22Rv1 (cell line): ENCODE measurements at regions not wholly inside any gene's neighbourhood (a gene's known extent, or its start where the extent isn't known, plus 50 kb on each side); places are given as distances from the start of the nearest gene placed in this dataset.

Source experiments
- H3K27ac ChIP-seq: fragments of 450-650 bp; 2 replicates; pipeline ENCODE4 v1.5.1; 2017
- ZFX ChIP-seq: fragments of 450-650 bp; IDR thresholded peaks from 2 replicates; pipeline ENCODE4 v1.6.1; 2017; ENCODE audit warnings: antibody characterized with exemption, borderline replicate concordance
- TF ChIP-seq, protein P1 (sequence below): fragments of 450-650 bp; IDR thresholded peaks from 2 replicates; pipeline ENCODE4 v1.5.1; 2017; ENCODE audit warnings: mild to moderate bottlenecking

DNA sequence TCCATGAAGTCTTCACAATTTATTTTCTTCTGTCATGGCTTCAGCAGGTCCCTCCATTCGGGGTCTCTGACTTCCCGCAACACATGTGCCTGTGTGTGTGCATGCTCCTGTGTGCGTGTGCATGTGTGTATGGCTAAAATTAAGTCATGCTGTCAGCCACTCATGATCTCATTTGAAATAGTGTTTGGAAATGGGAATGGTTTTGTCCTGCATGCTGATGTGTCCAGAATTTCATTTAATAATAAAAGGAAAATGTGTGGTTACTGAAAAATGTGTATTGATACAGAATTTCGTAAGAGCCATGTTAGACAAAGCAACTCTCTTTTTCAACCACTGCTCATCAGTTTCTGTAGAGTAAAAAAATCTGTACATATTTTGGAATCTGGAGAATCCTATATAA is 123.8 kb upstream of the PRDX6 start:
- H3K27ac ChIP-seq: no peak overlapping the region
- no peak for TF ChIP-seq ZFX
- TF ChIP-seq, protein P1, sequence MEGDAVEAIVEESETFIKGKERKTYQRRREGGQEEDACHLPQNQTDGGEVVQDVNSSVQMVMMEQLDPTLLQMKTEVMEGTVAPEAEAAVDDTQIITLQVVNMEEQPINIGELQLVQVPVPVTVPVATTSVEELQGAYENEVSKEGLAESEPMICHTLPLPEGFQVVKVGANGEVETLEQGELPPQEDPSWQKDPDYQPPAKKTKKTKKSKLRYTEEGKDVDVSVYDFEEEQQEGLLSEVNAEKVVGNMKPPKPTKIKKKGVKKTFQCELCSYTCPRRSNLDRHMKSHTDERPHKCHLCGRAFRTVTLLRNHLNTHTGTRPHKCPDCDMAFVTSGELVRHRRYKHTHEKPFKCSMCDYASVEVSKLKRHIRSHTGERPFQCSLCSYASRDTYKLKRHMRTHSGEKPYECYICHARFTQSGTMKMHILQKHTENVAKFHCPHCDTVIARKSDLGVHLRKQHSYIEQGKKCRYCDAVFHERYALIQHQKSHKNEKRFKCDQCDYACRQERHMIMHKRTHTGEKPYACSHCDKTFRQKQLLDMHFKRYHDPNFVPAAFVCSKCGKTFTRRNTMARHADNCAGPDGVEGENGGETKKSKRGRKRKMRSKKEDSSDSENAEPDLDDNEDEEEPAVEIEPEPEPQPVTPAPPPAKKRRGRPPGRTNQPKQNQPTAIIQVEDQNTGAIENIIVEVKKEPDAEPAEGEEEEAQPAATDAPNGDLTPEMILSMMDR: no peak

DNA sequence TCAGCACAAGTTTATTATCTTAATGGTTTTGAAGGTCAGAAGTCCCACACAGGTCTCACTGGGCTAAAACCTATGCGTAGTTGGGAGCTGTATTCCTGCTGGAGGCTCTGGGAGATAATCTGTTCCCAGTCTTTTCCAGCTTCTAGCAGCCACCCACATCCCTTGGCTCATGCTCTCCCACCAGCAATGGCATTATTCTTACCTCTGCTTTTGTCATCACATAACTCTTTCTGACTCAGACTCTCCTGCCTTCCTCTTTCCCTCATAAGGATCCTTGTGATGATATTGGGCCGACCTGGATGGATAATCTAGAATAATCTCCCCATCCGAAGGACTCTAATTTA is 122.2 kb upstream of the PRDX6 start:
- TF ChIP-seq ZFX: no peak
- TF ChIP-seq, protein P1: no peak
- no peak overlapping the region for H3K27ac ChIP-seq

DNA sequence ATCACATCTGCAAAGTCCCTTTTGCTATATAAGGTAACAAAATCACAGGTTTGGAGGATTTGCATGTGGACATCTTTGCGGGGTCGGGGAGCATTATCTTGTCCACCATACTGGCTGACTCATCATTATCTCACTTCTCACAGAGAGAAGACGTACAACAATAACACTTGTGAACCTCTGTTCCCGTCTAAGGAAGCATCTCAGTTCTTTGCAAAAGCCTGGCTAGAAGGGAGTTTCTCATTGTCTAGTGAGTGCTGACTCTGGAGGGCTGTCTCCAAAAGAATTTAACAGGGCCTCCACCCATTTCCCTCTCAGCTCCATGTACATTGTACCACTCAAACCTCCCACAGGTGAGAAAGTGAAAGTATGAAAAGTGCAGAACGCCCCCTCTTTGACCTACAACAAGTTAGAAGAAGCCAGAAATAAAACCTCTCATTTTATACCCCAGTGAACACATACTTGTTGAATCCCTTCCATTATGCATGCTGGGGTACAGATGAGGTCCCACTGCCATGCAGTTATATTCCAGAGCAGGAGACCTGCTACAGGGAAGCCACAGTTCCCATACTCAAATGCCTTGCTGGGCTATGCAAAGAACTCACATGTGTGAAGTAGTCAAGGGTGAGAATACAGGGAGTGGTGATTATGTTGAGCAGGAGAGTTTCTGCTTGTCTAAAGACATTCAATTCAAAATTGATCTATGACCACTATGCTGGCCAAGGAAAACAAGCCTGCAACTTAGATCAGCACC is 121.7 kb upstream of the PRDX6 start:
- H3K27ac ChIP-seq: no peak overlapping the region
- TF ChIP-seq, protein P1: no peak
- no peak for TF ChIP-seq ZFX

DNA sequence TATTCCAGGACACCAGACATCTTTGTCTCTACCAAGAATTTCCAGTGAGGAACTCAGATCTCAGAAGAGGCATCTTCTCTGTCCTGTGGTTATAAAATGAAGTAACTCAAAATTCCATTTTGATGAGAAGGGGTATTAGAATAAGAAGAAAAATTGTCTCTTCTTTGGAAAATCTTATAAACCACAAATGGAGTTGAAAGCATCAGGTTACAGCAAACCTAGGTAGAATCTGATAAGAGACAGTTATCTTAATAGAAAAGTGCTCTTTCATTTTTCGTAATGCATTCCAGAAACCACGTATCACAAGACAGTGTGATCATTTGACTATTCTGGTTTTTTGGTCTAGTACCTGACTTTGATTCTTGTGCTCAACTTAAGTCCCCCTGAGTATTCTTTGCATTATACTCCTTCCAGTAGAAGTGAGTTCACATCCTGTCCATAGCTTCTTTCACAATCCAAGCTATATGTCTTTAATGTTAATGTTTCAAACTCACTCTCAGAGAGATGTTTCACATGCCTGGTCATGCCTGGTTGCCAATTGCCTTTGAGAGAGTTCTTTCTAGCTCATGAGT is 120.9 kb upstream of the PRDX6 start:
- H3K27ac ChIP-seq: no peak overlapping the region
- no peak for TF ChIP-seq ZFX
- TF ChIP-seq, protein P1: no peak

DNA sequence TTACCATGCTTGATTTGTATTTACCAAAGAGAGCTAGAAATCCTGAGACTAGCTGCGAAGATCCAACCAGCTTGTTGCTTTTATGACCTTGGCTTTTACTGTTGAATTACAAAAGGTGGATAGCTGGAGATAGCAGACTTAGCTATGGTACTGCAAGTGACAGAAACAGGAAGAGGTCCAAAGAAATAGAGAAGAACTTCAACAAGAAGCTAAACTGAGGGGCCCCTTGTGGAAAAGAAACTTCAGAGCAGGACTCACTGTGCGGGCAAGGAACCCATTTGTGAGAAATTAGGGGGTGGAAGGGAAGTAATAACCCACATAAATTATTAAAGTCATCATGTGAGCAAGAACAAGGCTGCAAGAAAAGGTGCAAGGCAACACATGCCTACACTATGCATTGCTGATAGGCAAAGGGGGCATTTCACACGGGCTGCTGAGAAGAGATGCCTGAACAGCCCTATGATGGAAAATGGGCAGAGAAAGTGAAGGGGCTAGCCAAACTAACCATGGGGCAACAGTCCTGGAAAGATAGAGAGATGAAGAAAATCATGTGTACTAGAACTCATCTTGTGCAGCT is 116.6 kb upstream of the PRDX6 start:
- TF ChIP-seq ZFX: no peak
- TF ChIP-seq, protein P1: no peak
- no peak overlapping the region for H3K27ac ChIP-seq

DNA sequence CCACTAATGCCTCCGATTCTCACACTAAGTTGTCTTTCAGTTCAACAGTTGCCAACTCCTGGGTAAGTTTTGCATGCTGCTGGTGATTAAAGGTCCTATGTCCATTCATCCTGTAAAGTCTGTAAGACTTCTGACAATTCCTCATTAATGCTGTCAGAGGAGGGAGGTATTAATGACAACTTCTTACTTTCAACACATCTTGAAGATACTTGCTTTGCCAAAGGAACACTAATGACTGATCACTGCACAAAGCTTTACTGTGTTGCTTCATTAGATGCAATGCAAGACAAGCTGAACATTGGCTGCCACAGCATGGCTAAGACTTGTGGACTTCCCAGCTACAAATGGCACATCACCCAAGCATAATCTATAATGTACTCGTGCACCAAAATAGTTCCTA is 114.6 kb upstream of the PRDX6 start:
- TF ChIP-seq, protein P1: no peak
- TF ChIP-seq ZFX: no peak
- H3K27ac ChIP-seq: no peak overlapping the region

DNA sequence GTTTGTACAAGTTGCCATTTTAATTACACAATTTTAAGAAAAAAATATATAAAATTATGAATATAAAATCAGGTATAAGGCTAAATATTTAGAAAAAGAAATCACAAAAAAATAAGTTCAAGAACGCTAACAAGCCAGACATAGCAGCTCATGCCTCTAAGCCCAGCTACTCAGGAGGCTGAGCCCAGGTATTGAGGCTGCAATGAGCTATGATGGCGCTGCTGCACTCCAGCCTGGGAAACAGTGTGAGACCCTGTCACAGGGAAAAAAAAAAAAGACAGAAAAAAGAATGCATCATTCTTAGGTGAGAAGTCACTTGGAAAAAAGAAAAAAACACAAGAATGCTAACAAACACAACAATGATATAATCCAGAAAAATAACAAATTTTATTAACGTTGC is 112.3 kb upstream of the PRDX6 start:
- no peak for TF ChIP-seq ZFX
- TF ChIP-seq, protein P1: no peak
- H3K27ac ChIP-seq: no peak overlapping the region
